Mammary epithelial cell (primary cell): ENCODE measurements at regions not wholly inside any gene's neighbourhood (a gene's known extent, or its start where the extent isn't known, plus 50 kb on each side); places are given as distances from the start of the nearest gene placed in this dataset.
"Not testable (repeated sequence)": the region's sequence is repeated elsewhere in the genome, so short reads cannot be mapped to it uniquely, and the experiment has no call there.

Experiments
- EZH2 ChIP-seq: IDR thresholded peaks from 2 replicates; pipeline ENCODE4 v1.6.1; 2012; ENCODE audit warnings: low read length, inconsistent platforms, borderline replicate concordance
- TF ChIP-seq, protein P1 (sequence below), 2 donors: IDR thresholded peaks in 1 of 2; conservative IDR thresholded peaks in 1 of 2; 2 replicates each; pipeline ENCODE4 v1.5.1; 2011 to 2012; ENCODE audit warnings: inconsistent platforms in 2 of 2, low read length in 2 of 2, mild to moderate bottlenecking in 2 of 2, control low read depth in 1 of 2, low read depth in 1 of 2; ENCODE audit not compliant: insufficient read depth in 1 of 2; ENCODE audit errors: extremely low read depth in 1 of 2

DNA sequence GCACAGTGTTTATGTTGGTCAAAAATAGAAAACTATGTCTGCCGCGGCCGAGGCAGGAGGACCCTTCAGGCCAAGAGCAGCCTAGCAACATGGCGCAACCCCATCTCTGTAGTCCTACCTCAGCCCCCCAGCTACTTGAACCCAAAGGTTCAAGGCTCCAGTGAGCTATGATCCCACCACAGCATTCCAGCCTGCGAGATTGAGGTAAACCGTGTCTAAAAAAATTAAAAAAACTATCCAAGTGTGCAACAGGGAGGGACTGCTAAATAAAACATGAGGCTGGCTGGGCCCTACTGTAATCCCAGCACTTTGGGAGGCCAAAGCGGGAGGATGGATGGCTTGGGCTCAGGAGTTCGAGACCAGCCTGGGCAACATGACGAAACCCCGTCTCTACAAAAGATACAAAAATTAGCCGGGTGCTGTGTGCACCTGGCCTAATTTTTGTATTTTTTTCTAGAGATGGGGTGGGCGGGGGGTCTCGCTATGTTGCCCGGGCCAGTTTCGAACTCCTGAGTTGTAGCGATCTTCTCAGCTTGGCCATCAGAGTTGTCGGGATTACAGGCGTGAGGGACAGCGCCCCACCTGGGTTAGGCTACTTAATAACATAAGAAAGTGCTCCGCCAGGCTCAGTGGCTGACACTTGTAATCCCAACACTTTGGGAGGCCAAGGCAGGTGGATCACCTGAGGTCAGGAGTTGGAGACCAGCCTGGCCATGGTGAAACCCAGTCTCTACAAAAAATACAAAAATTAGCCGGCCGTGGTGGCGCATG, 309.4 kb downstream of the ZNF37A start:
- TF ChIP-seq, protein P1, sequence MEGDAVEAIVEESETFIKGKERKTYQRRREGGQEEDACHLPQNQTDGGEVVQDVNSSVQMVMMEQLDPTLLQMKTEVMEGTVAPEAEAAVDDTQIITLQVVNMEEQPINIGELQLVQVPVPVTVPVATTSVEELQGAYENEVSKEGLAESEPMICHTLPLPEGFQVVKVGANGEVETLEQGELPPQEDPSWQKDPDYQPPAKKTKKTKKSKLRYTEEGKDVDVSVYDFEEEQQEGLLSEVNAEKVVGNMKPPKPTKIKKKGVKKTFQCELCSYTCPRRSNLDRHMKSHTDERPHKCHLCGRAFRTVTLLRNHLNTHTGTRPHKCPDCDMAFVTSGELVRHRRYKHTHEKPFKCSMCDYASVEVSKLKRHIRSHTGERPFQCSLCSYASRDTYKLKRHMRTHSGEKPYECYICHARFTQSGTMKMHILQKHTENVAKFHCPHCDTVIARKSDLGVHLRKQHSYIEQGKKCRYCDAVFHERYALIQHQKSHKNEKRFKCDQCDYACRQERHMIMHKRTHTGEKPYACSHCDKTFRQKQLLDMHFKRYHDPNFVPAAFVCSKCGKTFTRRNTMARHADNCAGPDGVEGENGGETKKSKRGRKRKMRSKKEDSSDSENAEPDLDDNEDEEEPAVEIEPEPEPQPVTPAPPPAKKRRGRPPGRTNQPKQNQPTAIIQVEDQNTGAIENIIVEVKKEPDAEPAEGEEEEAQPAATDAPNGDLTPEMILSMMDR (conservative IDR thresholded peaks at IDR 0.05 in 1 of 2, IDR thresholded peaks at IDR 0.05 in 1 of 2; ENCODE audit: extremely low read depth in 1 of 2, insufficient read depth in 1 of 2, low read depth in 1 of 2, low read length in 2 of 2) = not testable (repeated sequence)
- not testable (repeated sequence) for TF ChIP-seq EZH2
